ENCODE measurements at regions not wholly inside any gene's neighbourhood (a gene's known extent, or its start where the extent isn't known, plus 50 kb on each side); places are given as distances from the start of the nearest gene placed in this dataset.

DNA sequence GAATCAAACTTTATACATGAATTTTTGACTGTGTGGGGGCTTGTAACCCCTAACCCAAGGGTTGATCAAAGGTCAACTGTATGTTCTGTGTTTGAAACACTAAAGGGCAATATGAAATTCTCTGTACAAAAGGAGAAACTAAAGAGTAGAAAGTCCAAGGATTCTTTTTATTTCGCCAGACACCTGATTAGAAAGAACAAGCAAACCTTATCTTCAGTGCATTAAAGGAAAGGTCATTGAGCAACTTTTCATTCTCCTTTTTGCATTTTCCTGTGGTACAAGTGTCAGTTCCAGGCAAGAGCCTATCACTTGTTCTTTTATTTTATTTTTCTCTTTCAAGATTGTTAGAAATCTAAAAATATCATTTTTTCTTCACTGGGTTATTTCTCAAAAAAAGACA lies 430.1 kb upstream of the EPHA3 start:
- in situ Hi-C loops (cut with MboI; ENCODE audit: low sequenced_read_pairs in 4 of 4) (no loop called here), intact Hi-C loops (cut with DNase I; ENCODE audit: low total_unique reads) (no loop called here)
- ATAC-seq: no peak

DNA sequence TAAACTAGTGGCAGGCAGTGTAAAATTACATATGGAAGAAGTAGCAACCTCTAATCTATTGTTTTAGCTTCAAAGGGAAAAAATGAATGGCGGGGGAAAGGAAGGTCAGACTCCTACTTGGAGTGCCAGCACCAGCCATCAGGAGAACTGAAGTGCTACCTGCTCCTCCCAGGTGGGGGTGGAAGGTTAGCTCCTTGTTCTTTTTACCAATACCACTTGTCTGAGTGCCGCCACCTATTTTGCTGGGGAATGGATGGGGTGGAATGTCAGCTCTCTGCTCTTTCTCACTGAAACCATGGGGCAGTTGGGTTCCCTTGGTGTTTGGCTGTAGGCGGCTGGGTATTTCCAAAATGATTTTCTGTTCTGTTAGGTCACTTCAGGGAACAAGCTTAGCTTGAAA lies 428.7 kb upstream of the EPHA3 start:
- H3K4me1 ChIP-seq: no peaks in the 10 kb centered on the region
- DNase-seq: no peak
- no peak for TF ChIP-seq POLR2A (IDR thresholded peaks at IDR 0.05)
- TF ChIP-seq, protein P1, sequence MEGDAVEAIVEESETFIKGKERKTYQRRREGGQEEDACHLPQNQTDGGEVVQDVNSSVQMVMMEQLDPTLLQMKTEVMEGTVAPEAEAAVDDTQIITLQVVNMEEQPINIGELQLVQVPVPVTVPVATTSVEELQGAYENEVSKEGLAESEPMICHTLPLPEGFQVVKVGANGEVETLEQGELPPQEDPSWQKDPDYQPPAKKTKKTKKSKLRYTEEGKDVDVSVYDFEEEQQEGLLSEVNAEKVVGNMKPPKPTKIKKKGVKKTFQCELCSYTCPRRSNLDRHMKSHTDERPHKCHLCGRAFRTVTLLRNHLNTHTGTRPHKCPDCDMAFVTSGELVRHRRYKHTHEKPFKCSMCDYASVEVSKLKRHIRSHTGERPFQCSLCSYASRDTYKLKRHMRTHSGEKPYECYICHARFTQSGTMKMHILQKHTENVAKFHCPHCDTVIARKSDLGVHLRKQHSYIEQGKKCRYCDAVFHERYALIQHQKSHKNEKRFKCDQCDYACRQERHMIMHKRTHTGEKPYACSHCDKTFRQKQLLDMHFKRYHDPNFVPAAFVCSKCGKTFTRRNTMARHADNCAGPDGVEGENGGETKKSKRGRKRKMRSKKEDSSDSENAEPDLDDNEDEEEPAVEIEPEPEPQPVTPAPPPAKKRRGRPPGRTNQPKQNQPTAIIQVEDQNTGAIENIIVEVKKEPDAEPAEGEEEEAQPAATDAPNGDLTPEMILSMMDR (IDR thresholded peaks at IDR 0.05 in 4 of 5, conservative IDR thresholded peaks at IDR 0.05 in 1 of 5): no peak
- intact Hi-C loops (cut with DNase I; ENCODE audit: low total_unique reads) (no loop called here), in situ Hi-C loops (cut with MboI; ENCODE audit: low sequenced_read_pairs in 4 of 4) (no loop called here)
- H3K36me3 ChIP-seq: no peaks in the 10 kb centered on the region
- ATAC-seq: no peak
- no peaks in the 10 kb centered on the region for H3K27me3 ChIP-seq
- H3K9me3 ChIP-seq: no peaks in the 10 kb centered on the region
- no peak overlapping the region for H3K27ac ChIP-seq
- H3K4me3 ChIP-seq: no peak overlapping the region

More for the DNA sequence above, 430.1 kb upstream of the EPHA3 start:
- H3K4me1 ChIP-seq: no peaks in the 10 kb centered on the region
- no peaks in the 10 kb centered on the region for H3K9me3 ChIP-seq
- H3K27me3 ChIP-seq: no peaks in the 10 kb centered on the region
- TF ChIP-seq, protein P1 (IDR thresholded peaks at IDR 0.05 in 4 of 5, conservative IDR thresholded peaks at IDR 0.05 in 1 of 5): no peak
- no peak for TF ChIP-seq POLR2A (IDR thresholded peaks at IDR 0.05)
- DNase-seq: no peak
- no peak overlapping the region for H3K27ac ChIP-seq
- H3K4me3 ChIP-seq: no peak overlapping the region
- no peaks in the 10 kb centered on the region for H3K36me3 ChIP-seq

DNA sequence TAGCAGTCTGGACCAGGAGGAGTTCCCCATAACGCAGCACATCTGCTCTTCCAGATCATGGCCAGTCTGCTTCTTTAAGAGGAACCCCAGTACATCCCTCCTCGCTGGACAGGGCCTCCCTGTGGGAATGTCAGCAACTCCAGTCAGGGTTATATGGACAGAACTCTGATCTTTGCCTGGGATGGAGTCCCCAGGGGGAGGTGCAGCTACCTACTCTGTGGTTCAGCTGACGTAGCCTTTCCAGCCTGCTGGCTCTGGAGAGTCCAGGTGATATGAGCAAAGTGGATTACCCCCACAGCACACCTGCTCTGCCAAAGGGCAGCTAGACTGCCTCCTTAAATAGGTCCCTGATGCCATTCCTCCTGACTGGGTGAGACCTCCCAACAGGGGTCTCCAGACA lies 417.1 kb upstream of the EPHA3 start:
- intact Hi-C loops (cut with DNase I; ENCODE audit: low total_unique reads): no loop called here
- DNase-seq (no peak), ATAC-seq (no peak)
- in situ Hi-C loops (cut with MboI; ENCODE audit: low sequenced_read_pairs in 4 of 4): no loop called here
- TF ChIP-seq, protein P1 (IDR thresholded peaks at IDR 0.05 in 4 of 5, conservative IDR thresholded peaks at IDR 0.05 in 1 of 5): no peak
- no peak for TF ChIP-seq POLR2A (IDR thresholded peaks at IDR 0.05)
- Histone ChIP-seq H3K4me3 (no peak overlapping the region), H3K4me1 (no peaks in the 10 kb centered on the region), H3K27ac (no peak overlapping the region), H3K36me3 (no peaks in the 10 kb centered on the region), H3K27me3 (no peaks in the 10 kb centered on the region), H3K9me3 (no peaks in the 10 kb centered on the region)

DNA sequence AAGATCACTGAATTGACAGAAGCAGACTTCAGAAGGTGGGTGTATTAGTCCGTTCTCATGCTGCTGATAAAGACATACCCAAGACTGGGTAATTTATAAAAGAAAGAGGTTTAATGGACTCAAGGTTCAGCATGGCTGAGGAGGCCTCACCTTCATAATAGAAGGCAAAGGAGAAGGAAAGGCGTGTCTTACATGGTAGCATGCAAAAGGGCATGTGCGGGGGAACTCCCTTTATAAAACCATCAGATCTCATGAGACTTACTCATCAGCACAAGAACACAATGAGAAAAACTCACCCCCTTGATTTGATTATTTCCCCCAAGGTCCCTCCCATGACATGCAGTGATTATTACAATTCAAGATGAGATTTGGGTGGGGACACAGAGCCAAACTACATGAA lies 416.3 kb upstream of the EPHA3 start:
- H3K4me1 ChIP-seq: no peaks in the 10 kb centered on the region
- H3K36me3 ChIP-seq: no peaks in the 10 kb centered on the region
- no peaks in the 10 kb centered on the region for H3K9me3 ChIP-seq
- no peaks in the 10 kb centered on the region for H3K27me3 ChIP-seq
- H3K4me3 ChIP-seq: no peak overlapping the region
- H3K27ac ChIP-seq: no peak overlapping the region
- DNase-seq (no peak), ATAC-seq (no peak)
- in situ Hi-C loops (cut with MboI; ENCODE audit: low sequenced_read_pairs in 4 of 4): no loop called here
- intact Hi-C loops (cut with DNase I; ENCODE audit: low total_unique reads): no loop called here
- TF ChIP-seq POLR2A (IDR thresholded peaks at IDR 0.05): no peak
- TF ChIP-seq, protein P1 (IDR thresholded peaks at IDR 0.05 in 4 of 5, conservative IDR thresholded peaks at IDR 0.05 in 1 of 5): no peak

DNA sequence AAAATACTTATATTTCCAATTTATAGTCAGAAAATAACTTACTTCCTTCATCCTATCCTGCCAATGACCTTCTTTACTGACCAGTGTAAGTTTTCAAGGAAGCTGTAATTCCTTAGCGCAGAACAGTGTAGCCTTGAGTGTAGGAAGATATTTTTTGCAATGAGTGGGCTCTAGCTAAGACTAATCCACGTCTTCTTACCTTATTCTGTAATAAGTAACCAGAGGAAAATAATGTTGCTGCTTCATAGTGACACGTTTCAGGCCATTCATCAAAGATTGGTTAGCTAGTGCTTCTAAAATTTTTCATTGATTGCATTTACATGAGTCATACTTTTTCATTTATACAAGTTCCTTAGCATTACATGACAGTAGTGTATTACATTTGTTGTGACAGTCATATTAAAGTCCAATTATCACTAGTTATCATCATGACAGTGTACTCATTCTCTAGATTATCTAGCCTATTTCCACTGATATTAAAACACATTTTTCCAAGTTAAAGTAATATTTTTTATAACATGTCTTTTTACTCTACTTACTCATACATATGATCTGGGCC lies 403.8 kb upstream of the EPHA3 start:
- Histone ChIP-seq H3K27ac (no peak overlapping the region), H3K4me1 (no peaks in the 10 kb centered on the region), H3K9me3 (no peaks in the 10 kb centered on the region), H3K27me3 (no peaks in the 10 kb centered on the region), H3K4me3 (no peak overlapping the region), H3K36me3 (no peaks in the 10 kb centered on the region)
- no peak for DNase-seq
- no peak for ATAC-seq
- in situ Hi-C loops (cut with MboI; ENCODE audit: low sequenced_read_pairs in 4 of 4): no loop called here
- TF ChIP-seq, protein P1 (IDR thresholded peaks at IDR 0.05 in 4 of 5, conservative IDR thresholded peaks at IDR 0.05 in 1 of 5): no peak
- no peak for TF ChIP-seq POLR2A (IDR thresholded peaks at IDR 0.05)
- intact Hi-C loops (cut with DNase I; ENCODE audit: low total_unique reads): no loop called here
